PC-3 (cell line): ENCODE measurements at regions not wholly inside any gene's neighbourhood (a gene's known extent, or its start where the extent isn't known, plus 50 kb on each side); places are given as distances from the start of the nearest gene placed in this dataset.

Experiments
- ATAC-seq: fragments of 200-7000 bp; cut with Tn5 transposase; 2 replicates; pipeline ENCODE4 v1.9.1; 2020; ENCODE audit warnings: mild to moderate bottlenecking, moderate library complexity
- BruUV-seq: library from RNA; stranded (reverse); fragments of 400-500 nt; replicated peaks from 2 replicates; lab custom pipeline; 2021; lab: Mats Ljungman, UMichigan
- CTCF ChIA-PET: fragments of 300-600 bp; sonication (Branson Sonifier 250); formaldehyde crosslinking; loops from one replicate; lab custom pipeline; 2022; ENCODE audit warnings: antibody characterized with exemption; lab: Charles Lee
- POLR2A ChIA-PET: fragments of 300-600 bp; sonication (Branson Sonifier 250); formaldehyde crosslinking; loops from one replicate; lab custom pipeline; 2022; ENCODE audit warnings: antibody characterized with exemption; ENCODE audit not compliant: unreplicated experiment; lab: Charles Lee
- DNase-seq: peaks from one replicate; pipeline ENCODE4 v3.0.0-alpha.2; 2015
- H2AFZ ChIP-seq: fragments of 300-600 bp; sonication (generic); 2 replicates; pipeline ENCODE4 v1.6.0; 2016; ENCODE audit warnings: antibody characterized with exemption, low read length
- H3F3A ChIP-seq: fragments of 300-600 bp; sonication (generic); one replicate; pipeline ENCODE4 v1.6.0; 2017; ENCODE audit warnings: antibody characterized with exemption, low read length, control low read depth, mild to moderate bottlenecking; ENCODE audit not compliant: unreplicated experiment
- H3K27ac ChIP-seq: fragments of 300-600 bp; sonication (generic); 2 replicates; pipeline ENCODE4 v1.5.1; 2016; ENCODE audit warnings: mild to moderate bottlenecking, low read length
- H3K27me3 ChIP-seq: fragments of 300-600 bp; sonication (generic); 2 replicates; pipeline ENCODE4 v1.6.1; 2016; ENCODE audit warnings: low read length, mixed read lengths
- H3K36me3 ChIP-seq: fragments of 300-600 bp; sonication (generic); 2 replicates; pipeline ENCODE4 v1.6.1; 2016; ENCODE audit warnings: low read depth, mixed run types, low read length, mixed read lengths
- H3K4me1 ChIP-seq: fragments of 300-600 bp; sonication (generic); 2 replicates; pipeline ENCODE4 v1.5.1; 2016; ENCODE audit warnings: low read length; ENCODE audit not compliant: insufficient read depth
- H3K4me2 ChIP-seq: fragments of 300-600 bp; sonication (generic); 2 replicates; pipeline ENCODE4 v1.6.0; 2016; ENCODE audit warnings: low read length
- H3K4me3 ChIP-seq: fragments of 300-600 bp; sonication (generic); 2 replicates; pipeline ENCODE4 v1.5.1; 2016; ENCODE audit warnings: mild to moderate bottlenecking, low read length, mixed read lengths
- H3K79me2 ChIP-seq: fragments of 300-600 bp; sonication (generic); 2 replicates; pipeline ENCODE4 v1.6.1; 2017; ENCODE audit warnings: low read length, mixed read lengths
- H3K9ac ChIP-seq: fragments of 300-600 bp; sonication (generic); 2 replicates; pipeline ENCODE4 v1.6.0; 2016; ENCODE audit warnings: mild to moderate bottlenecking, low read length
- H3K9me2 ChIP-seq: fragments of 300-600 bp; sonication (generic); replicated peaks from 2 replicates; pipeline ENCODE4 v1.6.1; 2016; ENCODE audit warnings: mixed run types, low read length, mixed read lengths
- H3K9me3 ChIP-seq: fragments of 300-600 bp; sonication (generic); 2 replicates; pipeline ENCODE4 v1.6.1; 2016; ENCODE audit warnings: low read length, mixed read lengths
- H4K20me1 ChIP-seq: fragments of 300-600 bp; sonication (generic); 2 replicates; pipeline ENCODE4 v1.6.1; 2016; ENCODE audit warnings: low read length, mixed read lengths
- CTCF ChIP-seq: fragments of 300-600 bp; sonication (generic); conservative IDR thresholded peaks from 2 replicates; pipeline ENCODE4 v1.5.1; 2017; ENCODE audit warnings: antibody characterized with exemption, low read depth, mild to moderate bottlenecking, low read length
- EZH2 ChIP-seq: fragments of 300-600 bp; sonication (generic); IDR thresholded peaks from one replicate; pipeline ENCODE4 v1.6.1; 2017; ENCODE audit warnings: antibody characterized with exemption, mild to moderate bottlenecking, low read length; ENCODE audit not compliant: unreplicated experiment
- EZH2phosphoT487 ChIP-seq: fragments of 300-600 bp; sonication (generic); IDR thresholded peaks from 2 replicates; pipeline ENCODE4 v1.6.1; 2018; ENCODE audit warnings: mild to moderate bottlenecking, antibody characterized with exemption, low read length, borderline replicate concordance
- intact Hi-C: fragments of 100-400 bp; cut with micrococcal nuclease; formaldehyde crosslinking; loops from 2 replicates; pipeline ENCODE4 v1.9.0; 2023

- Histone ChIP-seq H3K79me2 (no peaks in the 10 kb centered on the region), H3K27ac (no peak overlapping the region), H3K4me2 (no peak overlapping the region), H3K4me1 (no peaks in the 10 kb centered on the region), H3K27me3 (0 out of 2 replicates have a peak, but pooled peaks cover 2% of the 10 kb centered on the region), H3K9me3 (no peaks in the 10 kb centered on the region), H3K9ac (no peak overlapping the region), H3K36me3 (no peaks in the 10 kb centered on the region), H4K20me1 (no peaks in the 10 kb centered on the region), H2AFZ (no peak overlapping the region), H3K9me2 (no peaks in the 10 kb centered on the region), H3K4me3 (no peak overlapping the region), H3F3A (no peaks in the 10 kb centered on the region)
- TF ChIP-seq EZH2 (no peak), CTCF (no peak), EZH2phosphoT487 (no peak)
- intact Hi-C loops: no loop called here
- no peak for DNase-seq
- CTCF ChIA-PET: no interaction called here
- BruUV-seq: no TSS peak
- POLR2A ChIA-PET: no interaction called here
- no peak for ATAC-seq
Measured at GRCh38 chr16:54699656-54700055, 231.0 kb upstream of the IRX5 start.

GRCh38 chr16:54697677-54698076 is 233.0 kb upstream of the IRX5 start:
- H3K9ac ChIP-seq: no peak overlapping the region
- POLR2A ChIA-PET: no interaction called here
- CTCF ChIA-PET: no interaction called here
- no peak overlapping the region for H3K4me2 ChIP-seq
- no peaks in the 10 kb centered on the region for H3K79me2 ChIP-seq
- 0 out of 2 replicates have a peak, but pooled peaks cover 2% of the 10 kb centered on the region for H3K27me3 ChIP-seq
- BruUV-seq: no TSS peak
- H3K4me3 ChIP-seq: no peak overlapping the region
- no peaks in the 10 kb centered on the region for H3K4me1 ChIP-seq
- ATAC-seq (no peak), DNase-seq (no peak)
- H3K36me3 ChIP-seq: no peaks in the 10 kb centered on the region
- no peaks in the 10 kb centered on the region for H3K9me3 ChIP-seq
- no peak overlapping the region for H3K27ac ChIP-seq
- no peaks in the 10 kb centered on the region for H4K20me1 ChIP-seq
- H3K9me2 ChIP-seq: no peaks in the 10 kb centered on the region
- no peak overlapping the region for H2AFZ ChIP-seq
- H3F3A ChIP-seq: no peaks in the 10 kb centered on the region
- TF ChIP-seq CTCF: no peak
- no peak for TF ChIP-seq EZH2phosphoT487
- no peak for TF ChIP-seq EZH2
- intact Hi-C loops: no loop called here

- Histone ChIP-seq H3K4me2 (no peak overlapping the region), H3K4me1 (no peaks in the 10 kb centered on the region), H3K9ac (no peak overlapping the region), H3K4me3 (no peak overlapping the region), H4K20me1 (no peaks in the 10 kb centered on the region), H3K79me2 (no peaks in the 10 kb centered on the region), H3K9me2 (no peaks in the 10 kb centered on the region), H3F3A (no peaks in the 10 kb centered on the region), H3K9me3 (no peaks in the 10 kb centered on the region), H3K27me3 (0 out of 2 replicates have a peak, but pooled peaks cover 2% of the 10 kb centered on the region), H3K27ac (no peak overlapping the region), H3K36me3 (no peaks in the 10 kb centered on the region), H2AFZ (no peak overlapping the region)
- TF ChIP-seq EZH2 (no peak), CTCF (no peak), EZH2phosphoT487 (no peak)
- intact Hi-C loops: no loop called here
- no peak for ATAC-seq
- no peak for DNase-seq
- BruUV-seq: no TSS peak
- ChIA-PET POLR2A (no interaction called here), CTCF (no interaction called here)
Measured at GRCh38 chr16:54696970-54697369, 233.7 kb upstream of the IRX5 start.
